GM12872 (cell line): ENCODE measurements at regions not wholly inside any gene's neighbourhood (a gene's known extent, or its start where the extent isn't known, plus 50 kb on each side); places are given as distances from the start of the nearest gene placed in this dataset.

Experiments used
- CTCF ChIP-seq: IDR thresholded peaks from 3 replicates; pipeline ENCODE4 v1.5.1; 2011; ENCODE audit warnings: low read depth, mild to moderate bottlenecking, low read length, moderate library complexity; ENCODE audit not compliant: insufficient read depth

GRCh38 chr11:79894111-79894510 lies 453.3 kb upstream of the TENM4 start:
- no peak for TF ChIP-seq CTCF

GRCh38 chr11:79890272-79890671 lies 449.4 kb upstream of the TENM4 start:
- TF ChIP-seq CTCF, result no peak

- no peak for TF ChIP-seq CTCF
Observed at GRCh38 chr11:79864882-79865281, 424.1 kb upstream of the TENM4 start.

- no peak for TF ChIP-seq CTCF
Observed at GRCh38 chr11:79860336-79860735, 419.5 kb upstream of the TENM4 start.

GRCh38 chr11:79857377-79858214 lies 416.8 kb upstream of the TENM4 start:
- TF ChIP-seq CTCF, result no peak

GRCh38 chr11:79852176-79852575 lies 411.3 kb upstream of the TENM4 start:
- no peak for TF ChIP-seq CTCF

GRCh38 chr11:79845002-79845709 lies 404.3 kb upstream of the TENM4 start:
- TF ChIP-seq CTCF, result no peak
